Heart right ventricle (tissue), 16 donors: ENCODE measurements at regions not wholly inside any gene's neighbourhood (a gene's known extent, or its start where the extent isn't known, plus 50 kb on each side); places are given as distances from the start of the nearest gene placed in this dataset.

ENCODE experiments used
- ATAC-seq, 8 donors: fragments of 200-7000 bp; cut with Tn5 transposase; one replicate each; pipeline ENCODE4 v1.9.1; 2020; ENCODE audit warnings: mild to moderate bottlenecking in 8 of 8, moderate library complexity in 8 of 8, moderate number of reproducible peaks in 1 of 8
- DNase-seq, 2 donors: peaks; one replicate each; pipeline ENCODE4 v3.0.0-alpha.2; 2020
- H3K27ac ChIP-seq, 10 donors: fragments of 200-600 bp; sonication (generic) in 2 of 10; one replicate each; pipeline versions ENCODE4 v1.5.0 to v1.8.0; 2020 to 2022; ENCODE audit warnings: mild to moderate bottlenecking in 3 of 10
- H3K27me3 ChIP-seq, 7 donors: fragments of 200-600 bp; one replicate each; pipeline ENCODE4 v1.8.0; 2021 to 2022; ENCODE audit warnings: mild to moderate bottlenecking in 2 of 7
- H3K36me3 ChIP-seq, 9 donors: fragments of 200-600 bp; sonication (generic) in 1 of 9; one replicate each; pipeline versions ENCODE4 v1.5.0 to v1.8.0; 2020 to 2022; ENCODE audit warnings: mild to moderate bottlenecking in 2 of 9
- H3K4me1 ChIP-seq, 9 donors: fragments of 200-600 bp; sonication (generic) in 1 of 9; one replicate each; pipeline versions ENCODE4 v1.5.0 to v1.8.0; 2020 to 2022; ENCODE audit warnings: mild to moderate bottlenecking in 4 of 9
- H3K4me3 ChIP-seq, 10 donors: fragments of 200-600 bp; sonication (generic) in 2 of 10; one replicate each; pipeline versions ENCODE4 v1.5.0 to v1.8.0; 2020 to 2022; ENCODE audit warnings: mild to moderate bottlenecking in 7 of 10, moderate library complexity in 2 of 10
- H3K9me3 ChIP-seq, 11 donors: fragments of 200-600 bp in 10 of 11; sonication (generic) in 2 of 11; one replicate each; pipeline versions ENCODE4 v1.5.0 to v1.8.0; 2013 to 2022; ENCODE audit warnings: mild to moderate bottlenecking in 2 of 11, control low read depth in 1 of 11, moderate library complexity in 1 of 11
- WGBS, 2 donors: extraction: QIAGEN DNeasy Blood & Tissue Kit; methylation state at CpG; one replicate each; pipeline ENCODE4 v1.1.7; 2013; ENCODE audit warnings: inconsistent platforms in 1 of 2; 5-methylcytosine and 5-hydroxymethylcytosine counted together
- intact Hi-C, 10 donors: fragments of 100-400 bp; cut with DNase I; formaldehyde crosslinking; loops; one replicate each; pipeline versions ENCODE4 v1.11.1 to v1.14.2; 2022
- TF ChIP-seq, protein P1 (sequence below), 9 donors: fragments of 200-600 bp; sonication (generic) in 2 of 9; IDR thresholded peaks; one replicate each; pipeline versions ENCODE4 v1.5.0 to v1.8.0; 2021 to 2022; ENCODE audit warnings: antibody characterized with exemption in 9 of 9, mild to moderate bottlenecking in 5 of 9, moderate library complexity in 1 of 9
- donor health status: Arrhythmogenic right ventricular cardiomyopathy.
- donor health status: ischemic (EF 13 %, LVEDD 7.1; RV severe dilation, severe dysfunction).
- donor health status: healthy with polysubstance abuse.
- donor health status: DM: no; HTN: yes; CAD: no.
- donor health status: DM: no; HTN: no; CAD: no.
- donor health status: ischemic (EF 25% LVEDD 6.9; RV normal size, moderate dysfunction).
- donor health status: ischemic (EF 25% LVEDD 5.7; RV mildly dilated, moderate dysfunction).
- donor health status: healthy.
- donor health status: DM: yes; HTN: yes; CAD: no.
- donor health status: Ischemic cardiomyopathy.
- donor health status: ischemic (EF 35%, LVEDD 5.7; RV mildly dilated, moderate dysfunction).
- donor health status: nonischemic (EF 11% LVEDD 7.7; RV severe dilation, severe dysfunction).
- donor health status: DM: yes; HTN: yes; CAD: no.
- donor health status: PGD.
- donor health status: ischemic (EF 29% LVEDD 5.4; RV normal size, mild dysfunction).
- donor health status: nonischemic (EF 23%, LVEDD 6.1; RV moderate dilation, normal function).

DNA sequence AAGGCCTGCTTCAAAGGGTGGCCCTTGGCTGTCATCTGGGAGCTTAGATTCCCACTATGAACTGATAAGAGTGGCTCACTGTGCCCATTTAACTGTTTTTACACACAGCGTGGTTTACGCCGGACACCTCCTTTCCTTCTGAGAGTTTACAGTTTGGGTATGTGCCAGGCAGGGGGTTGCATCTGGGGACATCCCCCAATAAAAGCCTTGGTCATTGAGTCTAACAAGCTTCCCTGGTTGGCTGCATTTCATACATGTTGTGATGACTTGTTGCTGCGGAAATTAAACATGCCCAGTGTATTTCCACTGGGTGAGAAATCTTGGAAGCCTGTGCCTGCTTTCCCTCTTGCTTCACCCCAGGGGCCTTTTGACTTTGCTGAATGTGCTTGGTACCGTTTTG, 264.1 kb upstream of the NPY start:
- ATAC-seq (no peak), DNase-seq (no peak)
- no peak overlapping the region for H3K27ac ChIP-seq
- H3K4me3 ChIP-seq = no peak overlapping the region
- H3K27me3 ChIP-seq = no peaks in the 10 kb centered on the region
- H3K36me3 ChIP-seq = no peaks in the 10 kb centered on the region
- TF ChIP-seq, protein P1, sequence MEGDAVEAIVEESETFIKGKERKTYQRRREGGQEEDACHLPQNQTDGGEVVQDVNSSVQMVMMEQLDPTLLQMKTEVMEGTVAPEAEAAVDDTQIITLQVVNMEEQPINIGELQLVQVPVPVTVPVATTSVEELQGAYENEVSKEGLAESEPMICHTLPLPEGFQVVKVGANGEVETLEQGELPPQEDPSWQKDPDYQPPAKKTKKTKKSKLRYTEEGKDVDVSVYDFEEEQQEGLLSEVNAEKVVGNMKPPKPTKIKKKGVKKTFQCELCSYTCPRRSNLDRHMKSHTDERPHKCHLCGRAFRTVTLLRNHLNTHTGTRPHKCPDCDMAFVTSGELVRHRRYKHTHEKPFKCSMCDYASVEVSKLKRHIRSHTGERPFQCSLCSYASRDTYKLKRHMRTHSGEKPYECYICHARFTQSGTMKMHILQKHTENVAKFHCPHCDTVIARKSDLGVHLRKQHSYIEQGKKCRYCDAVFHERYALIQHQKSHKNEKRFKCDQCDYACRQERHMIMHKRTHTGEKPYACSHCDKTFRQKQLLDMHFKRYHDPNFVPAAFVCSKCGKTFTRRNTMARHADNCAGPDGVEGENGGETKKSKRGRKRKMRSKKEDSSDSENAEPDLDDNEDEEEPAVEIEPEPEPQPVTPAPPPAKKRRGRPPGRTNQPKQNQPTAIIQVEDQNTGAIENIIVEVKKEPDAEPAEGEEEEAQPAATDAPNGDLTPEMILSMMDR (IDR thresholded peaks at IDR 0.05) = no peak
- no peaks in the 10 kb centered on the region for H3K4me1 ChIP-seq
- intact Hi-C loops = loop anchor here in 1 of 10 donors (2.0 kb wide), 1 partner anchor 53 kb away; no protein-coding TSS in a partner anchor
- 65 to 72% methylated on average over 5 of the region's 5 CpGs for WGBS, 2 donors
- H3K9me3 ChIP-seq = peaks cover 0 to 10% (median 0%) of the 10 kb centered on the region in 11 donors

DNA sequence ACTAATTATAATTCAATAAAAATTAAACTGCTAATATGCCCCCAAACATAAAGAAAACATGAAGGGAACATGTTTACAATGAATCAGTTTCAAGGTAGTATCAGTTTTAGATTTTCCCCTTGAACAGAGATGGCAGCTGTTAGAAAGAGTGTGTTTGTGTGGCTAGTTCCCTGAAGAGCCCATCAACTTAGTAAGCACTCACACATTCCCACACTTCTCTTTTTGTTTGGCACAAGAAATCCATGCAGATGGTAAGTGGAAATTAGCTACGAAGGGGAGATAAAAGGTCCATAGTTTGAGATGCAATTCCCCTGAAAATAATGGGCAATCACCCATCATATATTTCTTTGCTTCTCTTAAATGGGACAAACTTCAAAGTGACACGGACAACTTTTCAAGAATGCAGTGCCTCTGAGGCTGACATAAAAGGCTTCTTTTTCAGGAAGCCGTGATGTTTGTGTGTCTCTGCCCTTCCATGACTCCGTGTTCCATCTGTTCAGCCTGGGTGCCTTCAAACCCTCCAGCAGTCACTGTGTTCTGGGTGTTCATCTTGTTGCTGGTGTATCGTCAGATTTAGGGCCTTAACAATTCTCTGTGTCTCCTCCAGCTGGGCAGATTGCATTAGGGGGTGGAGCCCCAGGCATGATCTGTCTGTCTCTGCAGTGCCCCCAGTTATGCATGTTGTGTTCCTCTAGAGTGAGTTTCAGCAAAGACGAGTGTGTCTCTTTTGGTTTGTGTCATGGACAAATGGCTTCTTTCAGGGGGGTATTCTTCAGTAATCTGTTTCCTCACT, 259.5 kb upstream of the NPY start:
- no peaks in the 10 kb centered on the region for H3K4me1 ChIP-seq
- no peaks in the 10 kb centered on the region for H3K36me3 ChIP-seq
- no peaks in the 10 kb centered on the region for H3K27me3 ChIP-seq
- no peak overlapping the region for H3K27ac ChIP-seq
- H3K4me3 ChIP-seq = no peak overlapping the region
- peaks cover 0 to 2% (median 0%) of the 10 kb centered on the region in 11 donors for H3K9me3 ChIP-seq
- intact Hi-C loops = no loop called here
- ATAC-seq = no peak
- TF ChIP-seq, protein P1 (IDR thresholded peaks at IDR 0.05) = no peak
- WGBS, 2 donors = 53 to 56% methylated on average over 6 of the region's 6 CpGs
- DNase-seq = no peak

DNA sequence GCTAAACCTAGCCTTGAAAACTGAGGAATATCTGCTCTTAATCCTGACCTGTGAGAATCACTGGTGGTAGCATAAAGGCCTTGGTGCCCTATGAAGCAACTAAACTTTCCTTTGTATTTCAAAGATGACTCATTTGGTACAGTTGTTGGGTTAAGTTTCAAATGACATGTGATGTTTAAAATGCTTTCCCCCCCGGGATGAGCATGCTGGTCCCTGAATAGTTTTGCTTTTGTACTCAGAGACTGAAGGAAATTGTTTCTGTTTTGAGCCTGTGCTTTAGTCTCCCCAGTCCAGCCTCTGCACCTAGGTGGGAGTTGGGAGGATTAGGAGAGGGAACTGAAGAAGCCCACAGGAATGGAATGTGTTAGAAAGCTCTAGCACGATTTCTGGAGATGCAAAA, 258.9 kb upstream of the NPY start:
- ATAC-seq = no peak
- Histone ChIP-seq H3K4me3 (no peak overlapping the region), H3K9me3 (peaks cover 0 to 2% (median 0%) of the 10 kb centered on the region in 11 donors), H3K36me3 (no peaks in the 10 kb centered on the region), H3K27ac (no peak overlapping the region), H3K4me1 (no peaks in the 10 kb centered on the region), H3K27me3 (no peaks in the 10 kb centered on the region)
- 22 to 52% methylated on average over 2 of the region's 2 CpGs for WGBS, 2 donors
- TF ChIP-seq, protein P1 (IDR thresholded peaks at IDR 0.05) = no peak
- DNase-seq = no peak
- intact Hi-C loops = no loop called here

DNA sequence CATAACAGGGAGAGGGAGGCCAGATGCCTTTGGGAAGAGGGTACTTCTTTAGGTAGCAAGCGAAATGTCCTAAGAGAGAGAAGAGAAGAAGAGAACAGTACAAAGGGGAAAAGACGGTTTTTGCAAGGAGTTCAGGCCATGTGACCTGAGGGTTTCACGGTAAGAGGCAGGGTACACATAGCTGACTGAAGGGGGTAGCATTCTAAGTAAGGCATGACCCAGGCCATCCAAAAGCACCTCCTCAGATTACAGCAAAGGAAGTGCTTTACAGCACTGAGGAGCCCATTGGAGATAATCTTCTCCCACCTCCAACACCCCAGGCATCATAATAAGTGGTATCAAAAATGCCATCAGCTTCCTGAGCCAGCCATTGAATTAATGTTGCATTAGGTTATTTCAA, 258.2 kb upstream of the NPY start:
- TF ChIP-seq, protein P1 (IDR thresholded peaks at IDR 0.05) = no peak
- Histone ChIP-seq H3K27me3 (no peaks in the 10 kb centered on the region), H3K9me3 (peaks cover 0 to 2% (median 0%) of the 10 kb centered on the region in 11 donors), H3K36me3 (no peaks in the 10 kb centered on the region), H3K27ac (no peak overlapping the region), H3K4me3 (no peak overlapping the region), H3K4me1 (no peaks in the 10 kb centered on the region)
- WGBS, 2 donors = 80 to 84% methylated on average over 3 of the region's 3 CpGs
- intact Hi-C loops = no loop called here
- DNase-seq = no peak
- ATAC-seq = no peak
